ENCODE measurements at regions not wholly inside any gene's neighbourhood (a gene's known extent, or its start where the extent isn't known, plus 50 kb on each side); places are given as distances from the start of the nearest gene placed in this dataset.

DNA sequence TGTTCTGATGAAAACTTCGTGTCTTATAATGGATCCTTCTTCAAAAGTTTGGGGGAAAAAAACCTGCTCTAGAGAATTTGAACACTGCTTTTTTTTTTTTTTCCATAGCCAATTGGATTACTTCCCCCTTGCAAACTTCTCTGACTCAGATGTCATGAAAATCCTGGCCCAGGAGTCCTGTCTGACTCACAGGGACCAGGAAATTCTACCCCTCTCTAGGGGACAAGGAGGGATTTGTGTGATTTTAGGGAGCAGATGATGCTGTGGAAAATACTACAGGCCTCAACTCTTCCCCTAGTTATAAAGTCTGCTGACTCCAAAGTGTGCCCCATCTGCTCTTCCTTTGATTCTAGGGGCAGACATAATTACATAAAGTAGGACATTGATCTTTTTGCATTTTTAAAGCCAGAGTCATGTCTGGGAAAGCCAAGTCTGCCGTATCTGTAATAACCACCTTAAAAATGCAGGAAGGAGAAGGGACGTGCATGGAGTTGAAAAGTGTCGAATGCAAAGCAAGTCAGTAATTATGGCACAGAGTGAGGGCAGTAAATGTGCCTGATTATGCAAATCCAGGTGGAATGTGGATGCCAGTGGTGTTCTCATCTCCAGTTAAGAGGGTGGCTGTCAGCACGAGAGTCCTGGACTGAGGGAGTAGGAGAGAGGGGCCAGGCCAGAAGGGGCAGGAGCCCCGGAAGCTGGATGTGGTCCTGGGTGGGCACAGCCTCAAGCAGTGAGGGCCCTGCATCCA is 144.3 kb upstream of the SULF2 start:
- no peak for TF ChIP-seq EZH2phosphoT487 (IDR thresholded peaks at IDR 0.05; ENCODE audit: borderline replicate concordance, low read length)
- TF ChIP-seq, protein P1, sequence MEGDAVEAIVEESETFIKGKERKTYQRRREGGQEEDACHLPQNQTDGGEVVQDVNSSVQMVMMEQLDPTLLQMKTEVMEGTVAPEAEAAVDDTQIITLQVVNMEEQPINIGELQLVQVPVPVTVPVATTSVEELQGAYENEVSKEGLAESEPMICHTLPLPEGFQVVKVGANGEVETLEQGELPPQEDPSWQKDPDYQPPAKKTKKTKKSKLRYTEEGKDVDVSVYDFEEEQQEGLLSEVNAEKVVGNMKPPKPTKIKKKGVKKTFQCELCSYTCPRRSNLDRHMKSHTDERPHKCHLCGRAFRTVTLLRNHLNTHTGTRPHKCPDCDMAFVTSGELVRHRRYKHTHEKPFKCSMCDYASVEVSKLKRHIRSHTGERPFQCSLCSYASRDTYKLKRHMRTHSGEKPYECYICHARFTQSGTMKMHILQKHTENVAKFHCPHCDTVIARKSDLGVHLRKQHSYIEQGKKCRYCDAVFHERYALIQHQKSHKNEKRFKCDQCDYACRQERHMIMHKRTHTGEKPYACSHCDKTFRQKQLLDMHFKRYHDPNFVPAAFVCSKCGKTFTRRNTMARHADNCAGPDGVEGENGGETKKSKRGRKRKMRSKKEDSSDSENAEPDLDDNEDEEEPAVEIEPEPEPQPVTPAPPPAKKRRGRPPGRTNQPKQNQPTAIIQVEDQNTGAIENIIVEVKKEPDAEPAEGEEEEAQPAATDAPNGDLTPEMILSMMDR (IDR thresholded peaks at IDR 0.05; ENCODE audit: low read depth, low read length, poor library complexity, severe bottlenecking) = no peak
